NCI-H748 (cell line): ENCODE measurements at regions not wholly inside any gene's neighbourhood (a gene's known extent, or its start where the extent isn't known, plus 50 kb on each side); places are given as distances from the start of the nearest gene placed in this dataset.

Experiments
- DNase-seq: peaks from one replicate; lab custom pipeline; 2025; ENCODE audit not compliant: unreplicated experiment; lab: John Stamatoyannopoulos, UW

DNA sequence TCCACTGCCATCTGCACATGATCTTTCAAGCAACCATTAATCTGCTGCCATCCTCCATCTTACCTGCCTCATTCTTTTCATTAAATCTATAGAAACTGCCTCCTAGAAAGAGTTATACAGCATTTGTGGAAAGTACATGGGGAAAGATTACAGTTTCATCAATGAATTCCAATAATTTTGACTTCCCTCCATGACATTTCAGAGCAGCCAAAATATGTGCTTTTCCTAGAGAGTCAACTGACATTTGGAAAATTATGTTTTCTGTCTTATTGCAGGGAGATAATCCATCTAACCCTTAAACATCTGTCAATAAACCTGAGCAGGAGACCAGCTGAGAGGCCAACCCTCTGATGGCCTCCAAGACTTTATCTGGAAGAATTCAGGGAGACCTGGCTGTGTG lies 147.0 kb upstream of the CDH5 start:
- no peak for DNase-seq

DNA sequence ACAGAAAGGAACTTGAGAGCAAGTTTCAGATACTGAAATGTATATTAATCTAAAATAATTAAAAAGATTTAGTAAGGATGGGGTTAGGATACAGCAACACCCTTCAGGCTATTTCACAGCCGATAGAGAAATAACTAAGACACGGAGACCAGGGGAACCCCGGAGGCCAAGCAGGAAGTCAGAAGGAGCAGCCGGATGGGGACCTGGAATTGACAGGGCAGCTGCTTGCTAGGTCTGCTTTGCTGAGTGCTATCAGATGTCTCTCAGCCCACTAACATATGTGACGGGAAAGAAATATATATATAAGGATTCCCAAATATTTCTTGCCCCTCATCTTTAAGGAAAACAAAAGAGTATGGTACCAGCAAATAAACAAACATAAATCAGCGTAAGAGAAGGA lies 154.1 kb upstream of the CDH5 start:
- no peak for DNase-seq

DNA sequence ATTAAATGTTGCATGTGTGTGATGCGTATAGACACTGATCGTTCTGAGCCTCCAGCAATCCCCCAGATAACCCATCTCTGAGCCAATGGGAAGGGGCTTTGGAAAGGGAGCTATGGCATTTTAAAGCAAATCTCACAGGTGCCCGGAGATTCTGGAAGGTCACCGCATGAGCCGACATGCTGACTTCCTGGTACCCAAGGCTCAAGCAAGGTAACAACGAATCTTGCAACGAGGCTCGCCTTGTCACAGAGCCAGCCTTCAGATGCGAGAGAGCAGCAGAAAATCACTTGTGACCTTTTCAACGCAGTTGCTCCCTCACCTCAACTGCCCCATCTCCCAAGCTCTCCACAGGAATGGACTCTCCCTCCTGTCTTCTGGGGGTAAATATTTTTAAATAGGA lies 154.8 kb upstream of the CDH5 start:
- DNase-seq: no peak

DNA sequence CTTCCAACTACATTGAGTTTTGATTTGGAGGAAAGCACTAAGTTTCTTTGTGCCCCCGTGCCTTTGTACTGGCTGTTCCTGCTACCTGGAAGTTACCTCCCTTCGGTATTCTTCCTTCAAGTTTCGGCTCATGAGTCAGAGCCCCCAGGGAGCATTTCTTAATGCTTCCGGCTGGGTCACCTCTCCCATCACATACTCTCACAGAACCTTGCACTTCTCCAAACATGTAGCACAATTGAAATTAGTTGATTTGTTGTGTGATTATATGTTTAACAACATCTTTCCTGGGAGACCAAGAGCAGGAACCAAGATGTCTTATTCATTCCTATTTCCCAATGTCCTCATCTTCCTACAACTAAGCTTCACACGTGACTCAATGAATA lies 158.6 kb upstream of the CDH5 start:
- no peak for DNase-seq

DNA sequence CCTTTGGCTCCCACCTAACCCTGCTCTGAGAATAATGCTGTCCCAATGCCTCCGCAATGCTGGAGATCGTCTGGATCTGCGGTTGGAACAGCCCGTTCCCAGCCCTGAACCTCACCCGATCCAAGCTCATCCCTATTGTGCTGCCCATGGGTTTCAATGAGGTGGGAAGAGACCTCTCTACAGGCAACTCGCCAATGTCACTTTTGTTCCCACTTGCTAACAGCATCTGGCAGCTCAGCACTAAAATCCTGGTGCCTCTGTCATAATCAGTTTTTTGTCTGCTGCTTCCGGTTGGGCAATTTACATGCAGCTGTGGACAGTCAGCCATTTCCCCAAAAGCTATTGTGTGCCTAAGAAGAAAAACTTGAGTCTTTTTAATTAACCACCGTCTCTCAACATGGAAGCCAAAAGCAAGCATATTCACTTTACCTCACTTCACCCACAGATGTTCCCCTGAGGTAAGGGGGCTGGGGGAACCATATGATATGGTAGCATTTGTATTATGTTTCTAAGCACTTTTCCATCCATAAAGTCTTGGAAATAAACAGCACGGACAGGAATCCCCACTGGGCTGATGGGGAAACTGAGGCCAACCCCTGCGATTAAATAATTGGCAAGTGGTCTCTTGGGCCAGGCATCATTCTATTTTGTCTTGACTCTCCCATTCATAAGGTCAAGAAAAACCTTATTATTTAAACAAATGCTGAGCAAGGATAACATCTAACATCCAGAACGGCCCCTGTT lies 159.2 kb upstream of the CDH5 start:
- peak; percentile 85 for DNase-seq

DNA sequence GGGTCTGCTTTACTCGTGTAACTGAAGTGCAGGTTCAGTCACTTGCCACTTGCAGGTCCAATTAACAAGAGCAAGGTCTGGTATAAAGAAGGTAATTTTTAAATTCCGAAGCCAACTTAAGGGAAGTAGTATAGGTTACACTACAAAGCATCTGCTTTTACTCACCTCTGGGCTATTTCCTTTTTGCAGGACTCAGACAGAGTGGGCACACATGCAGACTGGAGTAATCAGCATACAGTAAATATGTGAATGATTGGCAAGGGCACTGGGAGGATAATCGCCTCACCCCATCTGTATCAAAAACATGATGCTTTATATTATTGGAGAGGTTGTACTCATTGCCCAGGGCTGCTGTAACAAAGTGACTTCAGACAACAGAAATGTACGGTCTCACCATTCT lies 160.1 kb upstream of the CDH5 start:
- peak; percentile 26 for DNase-seq

DNA sequence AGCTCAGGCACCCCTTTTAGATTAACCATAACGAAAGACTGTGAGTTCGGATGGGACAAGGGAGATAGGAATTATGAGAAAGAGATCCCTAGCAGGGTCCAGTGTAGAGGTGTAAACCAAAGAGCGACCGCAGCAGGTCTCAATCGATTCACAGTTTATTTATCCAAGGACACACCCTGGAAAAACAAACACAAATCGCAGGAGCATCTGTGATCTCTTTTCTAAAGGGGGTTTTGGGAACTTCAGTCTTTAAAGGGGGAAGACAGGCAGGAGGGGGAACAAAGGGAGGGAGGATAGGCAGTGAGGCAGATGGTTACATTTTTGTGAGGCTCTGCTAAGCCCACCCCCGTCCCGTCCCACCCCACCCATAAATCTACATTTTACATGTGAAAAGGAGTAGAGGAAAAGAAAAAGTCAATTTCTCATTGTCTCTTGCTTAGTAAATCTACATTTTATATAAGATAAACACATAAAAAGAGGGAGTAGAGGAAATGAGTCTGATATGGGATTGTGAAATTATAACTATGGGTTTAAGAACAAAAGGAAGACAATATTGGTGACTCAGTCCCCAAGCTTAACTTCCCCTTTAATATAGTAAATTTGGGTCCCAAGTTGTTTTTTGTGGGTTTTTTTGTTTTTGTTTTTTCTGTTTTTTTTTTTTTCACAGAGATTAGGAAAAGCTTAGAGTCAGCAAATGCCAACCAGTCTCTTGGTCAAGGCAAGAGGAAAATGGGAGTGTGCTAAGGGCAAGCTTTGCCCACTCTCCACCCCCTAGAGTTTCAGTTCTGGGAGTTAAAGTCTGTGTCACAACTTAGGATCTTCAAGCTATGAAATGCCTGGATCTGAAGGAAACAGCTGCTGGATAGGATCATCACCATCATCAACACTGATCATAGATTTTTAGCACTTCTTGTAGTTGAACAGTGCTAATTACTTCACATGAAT lies 160.9 kb upstream of the CDH5 start:
- DNase-seq: peak; percentile 97

DNA sequence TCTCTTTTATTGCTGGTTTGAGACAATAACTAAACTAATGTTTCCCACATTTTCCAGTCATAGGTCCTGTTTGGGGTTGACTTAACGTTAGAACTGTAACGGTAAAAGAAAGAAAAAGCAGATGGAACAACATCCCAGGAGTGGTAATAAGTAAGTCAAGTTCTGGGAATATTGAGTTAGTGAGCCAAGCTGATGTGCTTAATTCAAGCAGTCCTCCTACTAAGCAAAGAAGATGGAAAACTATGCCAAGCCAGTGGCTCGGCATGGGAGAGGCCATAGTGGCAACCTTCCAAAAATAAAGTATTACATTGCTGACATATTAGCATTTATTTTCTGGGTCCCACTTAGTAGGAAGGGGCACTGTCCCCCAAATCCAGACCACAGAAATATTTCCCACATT lies 161.7 kb upstream of the CDH5 start:
- DNase-seq: peak; percentile 14

DNA sequence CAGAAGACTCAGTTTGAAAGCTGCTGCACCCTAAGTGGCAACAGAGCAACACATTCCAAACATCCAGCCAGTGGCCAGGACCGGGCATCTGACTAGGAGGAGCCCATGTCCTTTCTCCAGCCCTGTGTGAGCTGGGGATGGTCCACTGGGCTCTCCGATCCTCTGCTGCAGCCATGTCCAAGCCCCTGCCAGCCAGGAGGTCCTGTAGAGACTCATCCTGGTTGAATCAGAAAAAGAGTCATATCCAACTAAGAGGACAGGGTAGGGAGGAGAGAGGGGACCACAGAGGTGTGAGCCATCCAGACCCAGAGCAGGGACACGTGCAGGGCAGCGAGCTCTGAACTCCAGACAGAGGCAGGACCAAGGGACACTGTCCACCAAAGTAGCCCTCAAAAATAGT lies 163.0 kb upstream of the CDH5 start:
- no peak for DNase-seq

DNA sequence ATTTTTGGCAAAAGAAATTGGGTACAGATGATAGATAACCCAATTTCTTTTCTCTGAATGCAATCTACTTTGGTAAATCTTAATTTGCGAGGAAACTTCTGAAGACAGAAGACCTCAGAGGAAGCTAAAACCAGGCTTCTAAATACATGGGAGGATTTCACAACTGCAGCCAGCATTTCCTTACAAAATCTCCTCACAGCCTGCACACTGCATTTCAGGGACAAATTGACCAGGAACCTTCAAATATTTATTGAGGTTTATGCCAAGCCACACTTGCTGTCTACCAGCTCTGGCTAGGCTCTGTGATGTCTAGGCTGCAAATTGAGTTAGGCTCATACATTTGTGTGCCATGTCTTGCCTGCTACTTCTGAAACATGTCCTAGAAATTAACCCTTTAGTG lies 167.3 kb upstream of the CDH5 start:
- no peak for DNase-seq

DNA sequence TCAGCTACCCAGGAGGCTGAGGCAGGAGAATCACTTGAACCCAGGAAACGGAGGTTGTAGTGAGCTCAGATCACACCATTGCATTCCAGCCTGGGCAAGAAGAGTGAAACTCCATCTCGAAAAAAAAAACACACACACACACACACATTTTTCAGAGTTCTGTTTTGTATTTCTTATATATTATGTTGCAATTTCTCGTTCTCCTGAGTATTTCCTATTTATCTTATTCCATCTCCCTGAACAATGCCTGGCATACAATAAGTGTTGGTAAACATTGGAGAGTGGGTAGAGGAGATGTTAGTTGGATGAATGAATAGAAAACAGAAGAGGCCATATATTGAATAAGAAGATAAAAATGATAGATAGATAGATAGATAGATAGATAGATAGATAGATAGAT lies 167.8 kb upstream of the CDH5 start:
- no peak for DNase-seq

DNA sequence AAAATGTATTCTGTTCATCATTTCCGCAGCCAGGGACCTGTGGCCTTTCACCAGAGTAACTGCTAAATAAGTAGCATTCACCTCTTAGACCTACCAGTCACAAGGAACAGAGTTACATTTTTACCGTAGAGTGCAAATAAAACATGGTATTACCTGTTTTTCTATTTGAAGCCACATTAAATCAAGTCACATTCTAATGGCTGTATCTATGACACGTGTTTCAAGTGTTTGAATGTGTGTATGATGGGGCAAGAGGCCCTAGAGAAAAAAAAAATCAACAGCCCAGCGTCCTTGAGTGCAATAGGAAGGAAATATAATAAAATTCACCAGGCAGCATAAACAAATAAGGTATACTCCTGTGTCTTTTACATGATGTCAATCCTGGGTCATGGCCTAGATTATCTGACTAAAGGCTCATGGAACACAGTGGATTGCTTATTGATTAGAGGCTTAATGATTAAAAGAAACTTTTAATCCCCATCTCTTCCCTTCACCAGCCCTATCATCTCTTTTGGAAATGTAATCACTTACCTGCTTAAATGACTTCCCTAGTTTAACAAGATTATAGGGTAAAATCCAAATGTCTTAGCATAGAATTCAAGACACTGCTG lies 168.7 kb upstream of the CDH5 start:
- no peak for DNase-seq

DNA sequence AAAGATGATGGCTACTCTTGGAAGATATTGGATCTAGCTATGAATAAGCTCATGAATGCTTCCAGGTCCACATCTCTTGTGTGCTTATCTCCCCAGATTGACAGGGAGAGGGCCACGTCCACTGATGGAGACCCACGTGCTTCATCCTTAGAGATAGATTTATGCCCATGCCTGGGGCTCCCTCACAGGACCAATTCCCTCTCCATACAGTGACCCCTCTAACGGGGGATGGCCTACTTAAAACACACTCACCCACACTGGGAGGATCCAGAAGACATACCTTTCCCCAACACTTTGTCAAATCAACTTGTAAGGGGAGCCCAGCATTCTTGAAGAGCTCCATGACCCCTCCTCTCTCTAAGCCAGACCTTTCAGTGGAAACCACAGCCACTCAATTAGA lies 169.7 kb upstream of the CDH5 start:
- no peak for DNase-seq

DNA sequence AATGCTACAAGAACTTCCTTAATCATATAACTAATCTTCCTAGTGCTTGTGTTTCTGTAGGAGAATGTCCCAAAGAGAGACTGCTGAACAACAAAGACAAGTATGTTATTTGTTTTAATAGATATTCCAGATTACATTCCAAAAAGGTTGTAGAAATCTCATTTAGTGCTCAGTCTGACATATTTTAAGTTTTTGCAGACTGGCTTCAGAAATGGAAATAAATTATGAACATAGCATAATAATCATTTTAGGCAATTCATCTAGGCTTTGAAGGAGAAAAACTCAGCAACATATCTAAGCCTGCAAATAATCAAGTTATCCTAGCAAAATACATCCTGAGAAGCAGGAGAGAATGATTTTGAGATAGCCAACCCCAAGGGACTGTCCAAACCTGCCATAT lies 171.6 kb upstream of the CDH5 start:
- no peak for DNase-seq

DNA sequence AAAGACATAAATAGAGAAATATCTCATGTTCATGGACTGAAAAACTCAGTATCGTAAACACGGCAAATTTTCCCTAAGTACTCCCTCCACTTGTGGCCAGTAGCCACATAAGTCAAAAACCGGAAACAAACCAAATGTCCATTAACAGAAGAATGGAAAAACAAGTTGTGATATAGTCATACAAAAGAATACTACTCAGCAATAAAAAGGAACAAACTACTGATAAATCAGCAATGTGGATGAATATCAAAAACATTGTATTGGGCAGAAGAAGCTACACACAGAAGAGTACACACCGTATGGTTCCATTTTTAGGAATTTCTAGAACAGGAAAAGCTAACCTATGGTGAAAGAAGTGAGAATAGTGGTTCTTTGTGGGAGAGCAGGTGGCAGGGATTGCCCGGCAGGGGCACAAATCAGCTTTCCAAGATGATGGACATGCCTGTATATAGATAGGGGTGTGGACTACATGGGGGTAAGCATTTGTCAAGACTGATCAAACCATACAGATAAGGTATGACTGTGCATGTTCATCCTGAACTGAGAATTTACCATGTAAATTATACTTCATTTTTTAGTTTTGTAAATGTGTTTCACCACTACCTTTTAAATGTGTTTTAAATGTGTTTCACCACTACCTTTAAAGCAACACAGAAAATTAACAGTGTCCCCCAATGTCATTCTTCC lies 172.8 kb upstream of the CDH5 start:
- no peak for DNase-seq

DNA sequence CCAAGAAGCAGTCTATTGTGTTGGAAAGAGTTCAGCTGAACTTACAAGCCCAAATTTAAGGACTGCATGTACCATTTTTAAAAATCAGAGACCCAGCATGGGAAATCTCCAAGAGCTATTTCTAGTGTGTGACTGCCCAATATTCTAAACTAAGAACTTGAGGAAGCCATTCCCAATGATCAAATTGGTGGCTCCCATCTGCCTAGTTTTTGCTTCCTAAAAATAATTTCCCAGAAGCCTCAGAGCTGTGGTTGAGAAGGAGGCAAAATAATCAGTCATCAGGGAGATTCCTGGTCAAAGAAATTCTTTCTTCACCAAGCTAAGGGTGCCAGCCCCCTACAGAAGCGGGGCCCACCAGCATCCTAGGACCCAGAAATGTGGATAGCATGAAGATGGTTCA lies 176.1 kb upstream of the CDH5 start:
- DNase-seq: no peak

DNA sequence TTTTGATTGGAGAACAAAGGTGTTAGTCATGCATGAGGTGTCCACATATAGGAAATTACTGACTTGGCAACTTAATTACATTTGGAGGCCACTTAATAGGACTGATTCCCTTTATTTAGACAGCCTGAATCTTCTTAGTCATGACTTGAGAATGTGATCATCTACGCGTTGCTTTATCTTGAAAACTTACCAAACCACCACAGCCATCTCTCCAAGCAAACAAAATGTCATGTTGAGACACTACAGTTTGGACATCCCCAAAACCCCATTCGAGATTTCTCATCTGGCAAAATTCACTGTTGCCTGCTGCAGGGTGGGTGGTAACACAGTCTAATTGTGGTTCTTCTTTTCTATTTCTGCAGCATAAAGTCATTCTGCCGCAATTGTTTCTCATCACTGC lies 176.5 kb upstream of the CDH5 start:
- DNase-seq: no peak

DNA sequence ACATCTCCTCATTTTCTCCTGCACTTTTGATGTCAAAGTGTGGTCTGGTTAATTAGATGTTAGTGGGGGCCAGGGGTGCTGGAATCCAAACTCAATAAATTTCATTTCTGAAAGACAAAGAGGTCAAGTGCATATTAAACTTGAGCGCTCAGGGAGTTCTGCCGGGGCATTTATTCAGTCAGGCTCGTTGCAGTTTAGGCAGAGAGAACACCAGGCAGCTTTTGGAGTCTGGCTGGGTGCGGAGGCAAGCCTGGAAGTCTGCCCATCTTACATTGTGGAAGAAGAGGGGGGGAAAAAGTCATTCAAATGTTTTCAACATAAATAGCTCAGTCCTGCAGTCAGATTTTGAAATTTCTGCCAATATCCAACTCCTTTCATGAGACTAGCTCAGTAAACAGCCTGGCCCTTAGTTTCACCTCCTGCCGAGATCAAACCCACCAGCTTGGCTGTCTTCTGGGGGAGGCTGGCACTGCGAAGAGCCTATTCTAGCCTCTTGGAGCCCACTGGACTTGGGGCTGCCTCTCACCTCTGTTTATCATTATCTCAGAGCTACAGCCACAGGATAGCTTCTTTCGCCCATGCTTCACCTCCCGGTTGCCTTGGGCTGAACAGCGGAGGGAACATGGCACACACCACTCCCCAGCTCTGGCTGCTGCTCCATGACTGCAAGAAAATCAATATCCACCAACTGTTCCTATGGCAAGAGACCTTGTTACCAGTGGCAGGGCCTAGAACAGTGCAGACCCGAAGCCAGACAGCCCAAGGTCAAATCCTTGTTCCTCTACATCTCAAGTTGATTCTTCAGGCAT lies 177.4 kb upstream of the CDH5 start:
- no peak for DNase-seq

DNA sequence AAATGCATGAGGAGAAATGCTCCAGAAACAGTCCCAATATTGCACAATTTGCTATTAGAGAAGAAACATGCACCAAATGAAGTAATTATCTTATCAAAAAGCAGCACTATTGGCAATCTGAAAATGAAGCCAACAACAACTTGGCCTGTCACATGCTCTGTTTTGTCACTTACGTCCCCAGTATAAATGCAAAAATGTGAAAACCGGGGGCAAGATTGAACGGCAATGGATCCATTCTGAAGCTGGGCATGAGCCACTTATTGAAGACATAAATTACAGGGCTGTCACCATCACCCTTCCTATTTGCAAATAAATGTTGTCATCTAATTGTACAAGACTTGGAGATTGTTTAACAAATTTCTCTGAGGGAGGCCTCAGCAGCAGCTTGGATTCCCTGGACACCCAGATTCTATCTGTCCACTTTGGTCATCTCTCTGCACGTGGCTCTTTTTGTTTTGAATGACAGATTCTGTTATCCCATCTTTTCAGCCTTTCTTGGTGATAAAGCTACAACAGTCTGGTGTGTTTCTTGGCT lies 180.2 kb upstream of the CDH5 start:
- DNase-seq: no peak

DNA sequence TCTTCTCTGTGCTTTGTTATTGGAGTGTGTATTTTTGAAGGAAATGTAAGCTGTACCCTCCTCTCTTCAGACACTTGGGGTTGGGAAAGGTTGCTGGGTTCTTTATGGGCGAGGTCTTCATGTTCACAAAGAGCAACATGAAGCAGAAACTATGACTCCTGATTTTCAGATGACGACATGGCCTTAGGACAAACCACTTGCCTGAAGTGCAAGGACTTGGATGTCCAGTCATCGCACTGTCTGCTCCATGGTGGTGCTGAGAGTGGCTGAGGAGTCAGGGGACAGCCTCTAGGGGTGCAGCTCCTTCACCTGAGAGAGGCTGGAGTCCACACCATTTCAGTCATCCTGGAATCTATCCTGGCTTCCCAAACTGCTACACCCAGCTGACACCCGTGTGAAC lies 183.9 kb upstream of the CDH5 start:
- no peak for DNase-seq
